SU-DHL-6 (cell line): ENCODE measurements at regions not wholly inside any gene's neighbourhood (a gene's known extent, or its start where the extent isn't known, plus 50 kb on each side); places are given as distances from the start of the nearest gene placed in this dataset.
"Not testable (repeated sequence)": the region's sequence is repeated elsewhere in the genome, so short reads cannot be mapped to it uniquely, and the experiment has no call there.

Source experiments
- H2AFZ ChIP-seq: fragments of 200-600 bp; sonication (generic); 2 replicates; pipeline ENCODE4 v1.6.1; 2014; ENCODE audit warnings: low read depth, mild to moderate bottlenecking, moderate library complexity, mixed read lengths, antibody characterized with exemption, low read length; ENCODE audit not compliant: severe bottlenecking
- H3F3A ChIP-seq: fragments of 200-600 bp; shearing (Covaris generic); 2 replicates; pipeline ENCODE4 v1.6.0; 2016; ENCODE audit warnings: antibody characterized with exemption, mild to moderate bottlenecking; ENCODE audit not compliant: insufficient read depth
- H3K27ac ChIP-seq: fragments of 200-600 bp; sonication (generic); 2 replicates; pipeline ENCODE4 v1.5.1; 2016; ENCODE audit warnings: low read depth, mild to moderate bottlenecking, low read length, moderate library complexity, mixed read lengths
- H3K27me3 ChIP-seq: fragments of 200-600 bp; sonication (generic), shearing (Covaris generic); 2 replicates; pipeline ENCODE4 v1.6.0; 2014; ENCODE audit warnings: mild to moderate bottlenecking, low read length
- H3K36me3 ChIP-seq: fragments of 200-600 bp; sonication (generic); 2 replicates; pipeline ENCODE4 v1.6.1; 2014; ENCODE audit warnings: mild to moderate bottlenecking, low read length, mixed read lengths
- H3K4me2 ChIP-seq: fragments of 300-600, 200-600 bp; shearing (Covaris generic), sonication (generic); 2 replicates; pipeline ENCODE4 v1.6.0; 2014; ENCODE audit warnings: low read length, low read depth, mild to moderate bottlenecking; ENCODE audit not compliant: poor library complexity, severe bottlenecking
- H3K4me3 ChIP-seq: fragments of 200-600 bp; sonication (generic); 2 replicates; pipeline ENCODE4 v1.5.1; 2014; ENCODE audit warnings: antibody characterized with exemption, low read length, mild to moderate bottlenecking, mixed read lengths; ENCODE audit not compliant: insufficient read depth, poor library complexity, severe bottlenecking
- H3K79me2 ChIP-seq: fragments of 200-600 bp; sonication (generic); 2 replicates; pipeline ENCODE4 v1.6.1; 2014; ENCODE audit warnings: mild to moderate bottlenecking, low read length, moderate library complexity; ENCODE audit not compliant: insufficient read depth
- H3K9ac ChIP-seq: fragments of 200-600 bp; sonication (generic); 2 replicates; pipeline ENCODE4 v1.7.0; 2014; ENCODE audit warnings: mild to moderate bottlenecking, low read length
- H3K9me2 ChIP-seq: fragments of 200-600 bp; sonication (generic); replicated peaks from 2 replicates; pipeline ENCODE4 v1.6.1; 2014; ENCODE audit warnings: low read length; ENCODE audit not compliant: insufficient read depth
- H3K9me3 ChIP-seq: fragments of 200-600 bp; sonication (generic); 2 replicates; pipeline ENCODE4 v1.6.1; 2014; ENCODE audit warnings: low read length, mixed read lengths; ENCODE audit not compliant: insufficient read depth
- H4K20me1 ChIP-seq: fragments of 200-600 bp; sonication (generic); 2 replicates; pipeline ENCODE4 v1.6.1; 2014; ENCODE audit warnings: low read depth, mild to moderate bottlenecking, antibody characterized with exemption, low read length, moderate library complexity, mixed read lengths
- EZH2phosphoT487 ChIP-seq: fragments of 200-600 bp; sonication (generic), shearing (Covaris generic); conservative IDR thresholded peaks from 2 replicates; pipeline ENCODE4 v1.6.1; 2018; ENCODE audit warnings: mild to moderate bottlenecking, antibody characterized with exemption, low read length, moderate library complexity, mixed read lengths
- TF ChIP-seq, protein P1 (sequence below): fragments of 200-600 bp; sonication (generic); IDR thresholded peaks from one replicate; pipeline ENCODE4 v1.5.1; 2017; ENCODE audit warnings: antibody characterized with exemption, mild to moderate bottlenecking, low read length, moderate library complexity; ENCODE audit not compliant: insufficient read depth, poor library complexity, severe bottlenecking

DNA sequence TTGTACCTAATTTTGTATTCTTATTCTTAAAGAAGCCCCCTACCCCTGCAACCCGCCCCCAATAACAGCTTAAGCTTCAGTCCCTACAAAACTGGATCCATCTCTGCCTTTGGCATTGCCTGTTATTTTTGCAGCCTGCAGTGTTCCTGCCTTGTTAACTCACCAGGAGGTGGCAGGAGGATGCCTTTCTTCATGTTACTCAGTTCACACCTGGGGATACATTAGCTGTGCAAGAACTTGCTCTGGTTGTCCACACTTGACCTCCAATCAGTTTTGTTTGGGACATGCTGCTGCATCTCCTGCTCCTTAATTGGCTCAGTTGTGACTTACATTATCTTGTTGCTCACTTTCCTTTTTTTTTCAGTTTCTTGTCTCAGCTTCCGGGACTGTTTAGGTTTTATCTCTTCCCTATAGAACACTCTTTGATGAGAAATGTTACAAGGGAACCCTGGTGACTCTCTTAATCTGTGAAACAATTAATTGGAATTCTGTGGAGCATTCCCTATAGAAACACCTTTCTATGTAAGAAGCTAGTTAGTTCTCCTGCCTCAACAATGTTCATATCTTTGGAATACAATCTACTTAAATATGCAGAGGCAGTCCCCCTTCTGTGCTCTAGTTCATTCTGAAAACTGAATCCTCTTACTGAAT is 467.7 kb upstream of the ACO1 start:
- Histone ChIP-seq H3K27me3 (no peaks in the 10 kb centered on the region), H3K4me2 (no peak overlapping the region), H2AFZ (no peak overlapping the region), H3K9me2 (no peaks in the 10 kb centered on the region), H3K4me3 (no peak overlapping the region), H3K9ac (no peak overlapping the region), H4K20me1 (no peaks in the 10 kb centered on the region; the same call in 1 of the 2 replicates), H3K9me3 (0 out of 2 replicates have a peak, but pooled peaks cover 3% of the 10 kb centered on the region), H3K36me3 (0 out of 2 replicates have a peak, but pooled peaks cover 3% of the 10 kb centered on the region), H3K79me2 (no peaks in the 10 kb centered on the region), H3K27ac (no peak overlapping the region), H3F3A (no peaks in the 10 kb centered on the region)
- TF ChIP-seq, protein P1, sequence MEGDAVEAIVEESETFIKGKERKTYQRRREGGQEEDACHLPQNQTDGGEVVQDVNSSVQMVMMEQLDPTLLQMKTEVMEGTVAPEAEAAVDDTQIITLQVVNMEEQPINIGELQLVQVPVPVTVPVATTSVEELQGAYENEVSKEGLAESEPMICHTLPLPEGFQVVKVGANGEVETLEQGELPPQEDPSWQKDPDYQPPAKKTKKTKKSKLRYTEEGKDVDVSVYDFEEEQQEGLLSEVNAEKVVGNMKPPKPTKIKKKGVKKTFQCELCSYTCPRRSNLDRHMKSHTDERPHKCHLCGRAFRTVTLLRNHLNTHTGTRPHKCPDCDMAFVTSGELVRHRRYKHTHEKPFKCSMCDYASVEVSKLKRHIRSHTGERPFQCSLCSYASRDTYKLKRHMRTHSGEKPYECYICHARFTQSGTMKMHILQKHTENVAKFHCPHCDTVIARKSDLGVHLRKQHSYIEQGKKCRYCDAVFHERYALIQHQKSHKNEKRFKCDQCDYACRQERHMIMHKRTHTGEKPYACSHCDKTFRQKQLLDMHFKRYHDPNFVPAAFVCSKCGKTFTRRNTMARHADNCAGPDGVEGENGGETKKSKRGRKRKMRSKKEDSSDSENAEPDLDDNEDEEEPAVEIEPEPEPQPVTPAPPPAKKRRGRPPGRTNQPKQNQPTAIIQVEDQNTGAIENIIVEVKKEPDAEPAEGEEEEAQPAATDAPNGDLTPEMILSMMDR = no peak
- TF ChIP-seq EZH2phosphoT487 = no peak

DNA sequence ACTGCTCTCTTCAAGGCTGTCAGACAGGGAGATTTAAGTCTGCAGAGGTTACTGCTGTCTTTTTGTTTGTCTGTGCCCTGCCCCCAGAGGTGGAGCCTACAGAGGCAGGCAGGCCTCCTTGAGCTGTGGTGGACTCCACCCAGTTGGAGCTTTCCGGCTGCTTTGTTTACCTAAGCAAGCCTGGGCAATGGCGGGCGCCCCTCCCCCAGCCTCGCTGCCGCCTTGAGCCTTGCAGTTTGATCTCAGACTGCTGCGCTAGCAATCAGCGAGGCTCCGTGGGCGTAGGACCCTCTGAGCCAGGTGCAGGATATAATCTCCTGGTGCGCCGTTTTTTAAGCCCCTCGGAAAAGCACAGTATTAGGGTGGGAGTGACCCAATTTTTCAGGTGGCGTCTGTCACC is 446.7 kb upstream of the ACO1 start:
- not testable (repeated sequence) for H3K27me3 ChIP-seq, H3K36me3 ChIP-seq, H3K9me3 ChIP-seq, H3F3A ChIP-seq, H3K27ac ChIP-seq, H3K9ac ChIP-seq, H3K9me2 ChIP-seq, H3K4me2 ChIP-seq, H3K79me2 ChIP-seq, H3K4me3 ChIP-seq, H4K20me1 ChIP-seq, H2AFZ ChIP-seq

DNA sequence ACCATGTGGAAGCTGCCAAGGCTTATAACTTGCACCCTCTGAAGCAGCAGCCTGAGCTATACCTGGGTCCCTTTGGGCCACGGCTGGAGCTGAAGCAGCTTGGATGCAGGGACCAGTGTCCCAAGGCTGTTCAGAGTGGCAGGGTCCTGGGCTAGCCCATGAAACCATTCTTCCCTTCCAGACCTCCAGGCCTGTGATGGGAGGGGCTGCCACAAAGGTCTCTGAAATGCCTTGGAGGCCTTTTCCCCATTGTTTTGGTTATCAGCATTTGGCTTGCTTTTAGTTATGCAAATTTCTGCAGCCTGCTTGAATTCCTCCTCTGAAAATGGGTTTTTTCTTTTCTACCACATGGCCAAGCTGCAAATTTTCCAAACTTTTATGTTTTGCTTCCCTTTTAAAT is 433.7 kb upstream of the ACO1 start:
- no peaks in the 10 kb centered on the region for H3F3A ChIP-seq
- H2AFZ ChIP-seq = no peak overlapping the region
- no peak overlapping the region for H3K4me2 ChIP-seq
- H3K4me3 ChIP-seq = no peak overlapping the region
- H3K9ac ChIP-seq = no peak overlapping the region
- no peaks in the 10 kb centered on the region for H3K27me3 ChIP-seq
- no peak overlapping the region for H3K27ac ChIP-seq
- H3K79me2 ChIP-seq = no peaks in the 10 kb centered on the region
- no peaks in the 10 kb centered on the region for H3K36me3 ChIP-seq
- H3K9me3 ChIP-seq = no peaks in the 10 kb centered on the region
- no peak for TF ChIP-seq EZH2phosphoT487
- TF ChIP-seq, protein P1 = no peak
- 0 out of 2 replicates have a peak, but pooled peaks cover 4% of the 10 kb centered on the region for H3K9me2 ChIP-seq
- no peaks in the 10 kb centered on the region for H4K20me1 ChIP-seq

DNA sequence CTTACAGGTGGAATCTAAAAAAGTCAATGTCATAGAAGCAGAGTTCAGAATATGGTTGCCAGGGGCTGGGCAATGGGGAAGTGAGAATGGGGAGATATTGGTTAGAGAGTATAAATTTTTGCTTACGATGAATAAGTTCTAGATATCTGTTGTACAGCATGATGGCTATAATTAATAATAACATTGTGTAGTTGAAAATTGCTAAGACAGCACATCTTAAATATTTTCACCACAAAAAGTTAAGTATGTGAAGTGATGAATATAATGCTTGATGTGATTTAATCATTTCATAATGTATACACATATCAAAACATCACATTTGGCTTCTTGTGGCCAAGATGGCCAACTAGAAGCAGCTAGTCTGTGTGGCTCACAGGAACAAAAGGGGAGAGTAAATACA is 425.9 kb upstream of the ACO1 start:
- Histone ChIP-seq H3K9ac (no peak overlapping the region), H3K27ac (no peak overlapping the region), H3K27me3 (no peaks in the 10 kb centered on the region), H3K9me3 (no peaks in the 10 kb centered on the region), H3K4me3 (no peak overlapping the region), H3K4me2 (no peak overlapping the region), H3F3A (no peaks in the 10 kb centered on the region), H4K20me1 (no peaks in the 10 kb centered on the region), H3K9me2 (0 out of 2 replicates have a peak, but pooled peaks cover 5% of the 10 kb centered on the region), H3K79me2 (no peaks in the 10 kb centered on the region), H3K36me3 (no peaks in the 10 kb centered on the region), H2AFZ (no peak overlapping the region)
- TF ChIP-seq, protein P1 = no peak
- no peak for TF ChIP-seq EZH2phosphoT487
